NCI-H2081 treated with DMSO at 0.1 percent for 48 hours (cell line): ENCODE measurements at regions not wholly inside any gene's neighbourhood (a gene's known extent, or its start where the extent isn't known, plus 50 kb on each side); places are given as distances from the start of the nearest gene placed in this dataset.

Experiments used
- DNase-seq: peaks from one replicate; lab custom pipeline; 2025; lab: John Stamatoyannopoulos, UW

GRCh38 chr5:156137071-156137869 lies 189.7 kb upstream of the SGCD start:
- no peak for DNase-seq

GRCh38 chr5:156142867-156143266 lies 184.1 kb upstream of the SGCD start:
- DNase-seq, result no peak

GRCh38 chr5:156147261-156147943 lies 179.6 kb upstream of the SGCD start:
- no peak for DNase-seq

GRCh38 chr5:156147944-156148285 lies 179.0 kb upstream of the SGCD start:
- no peak for DNase-seq

- DNase-seq, result no peak
Measured at GRCh38 chr5:156148301-156148700, 178.7 kb upstream of the SGCD start.

- DNase-seq, result no peak
Measured at GRCh38 chr5:156149213-156149612, 177.8 kb upstream of the SGCD start.

- DNase-seq, result no peak
Measured at GRCh38 chr5:156153602-156154001, 173.4 kb upstream of the SGCD start.

- no peak for DNase-seq
Measured at GRCh38 chr5:156154757-156155156, 172.2 kb upstream of the SGCD start.

- DNase-seq, result no peak
Measured at GRCh38 chr5:156155598-156155997, 171.4 kb upstream of the SGCD start.

- no peak for DNase-seq
Measured at GRCh38 chr5:156164306-156164705, 162.7 kb upstream of the SGCD start.

GRCh38 chr5:156169495-156169894 lies 157.5 kb upstream of the SGCD start:
- no peak for DNase-seq

GRCh38 chr5:156170351-156170961 lies 156.5 kb upstream of the SGCD start:
- DNase-seq, result no peak

- DNase-seq, result no peak
Measured at GRCh38 chr5:156174225-156174624, 152.7 kb upstream of the SGCD start.

GRCh38 chr5:156178117-156178516 lies 148.8 kb upstream of the SGCD start:
- DNase-seq, result no peak

- no peak for DNase-seq
Measured at GRCh38 chr5:156181656-156182055, 145.3 kb upstream of the SGCD start.

- DNase-seq, result no peak
Measured at GRCh38 chr5:156182174-156182967, 144.6 kb upstream of the SGCD start.

- no peak for DNase-seq
Measured at GRCh38 chr5:156186760-156187159, 140.2 kb upstream of the SGCD start.

- DNase-seq, result no peak
Measured at GRCh38 chr5:156188016-156188415, 138.9 kb upstream of the SGCD start.

GRCh38 chr5:156189628-156190027 lies 137.3 kb upstream of the SGCD start:
- no peak for DNase-seq

GRCh38 chr5:156191547-156191946 lies 135.4 kb upstream of the SGCD start:
- DNase-seq, result no peak

- DNase-seq, result no peak
Measured at GRCh38 chr5:156197042-156197635, 129.8 kb upstream of the SGCD start.

- DNase-seq, result no peak
Measured at GRCh38 chr5:156199045-156199444, 127.9 kb upstream of the SGCD start.
